Brain pericyte (primary cell): ENCODE measurements at regions not wholly inside any gene's neighbourhood (a gene's known extent, or its start where the extent isn't known, plus 50 kb on each side); places are given as distances from the start of the nearest gene placed in this dataset.
"Not testable (repeated sequence)": the region's sequence is repeated elsewhere in the genome, so short reads cannot be mapped to it uniquely, and the experiment has no call there.

Experiments used
- DNase-seq: peaks from one replicate; pipeline ENCODE4 v3.0.0-alpha.2; 2012; ENCODE audit warnings: low read depth, low spot score

DNA sequence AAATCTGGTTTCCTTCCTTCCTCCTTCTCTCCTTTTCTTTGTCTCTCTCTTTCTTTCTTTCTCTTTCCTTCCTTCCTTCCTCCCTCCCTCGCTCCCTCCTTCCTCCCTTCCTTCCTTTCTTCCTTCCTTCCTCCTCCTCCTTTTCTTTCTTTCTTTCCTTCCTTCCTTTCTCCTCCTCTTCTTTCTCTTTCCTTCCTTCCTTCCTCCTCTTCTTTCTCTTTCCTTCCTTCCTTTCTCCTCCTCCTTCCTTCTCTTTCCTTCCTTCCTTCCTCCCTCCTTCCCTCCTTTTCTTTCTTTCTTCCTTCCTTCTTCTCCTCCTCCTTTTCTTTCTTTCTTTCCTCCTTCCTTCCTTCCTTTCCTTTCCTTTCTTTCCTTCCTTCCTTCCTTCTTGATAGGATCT, 61.2 kb downstream of the VIP start:
- DNase-seq: no peak

GRCh38 chr6:152815230-152815872, 64.8 kb downstream of the VIP start:
- no peak for DNase-seq

DNA sequence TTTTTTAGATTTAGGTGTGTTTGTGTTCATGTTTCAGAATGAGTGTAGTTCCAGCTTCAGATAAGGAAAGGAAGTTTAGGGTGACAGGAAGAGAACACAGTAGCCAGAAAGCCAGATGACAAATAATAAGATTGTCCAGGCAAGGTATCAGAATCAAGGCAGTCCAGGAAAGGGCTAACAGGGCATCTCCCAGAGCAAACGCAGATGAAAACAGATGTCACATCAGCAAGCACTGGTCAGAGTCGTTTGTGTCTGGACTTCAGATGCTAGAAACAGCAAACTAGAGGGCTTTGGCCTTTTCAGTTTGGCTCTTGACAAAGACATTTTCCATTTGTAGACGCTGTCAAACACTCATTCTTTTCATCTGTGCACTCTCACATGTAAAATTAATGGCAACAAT, 65.5 kb downstream of the VIP start:
- DNase-seq: no peak

DNA sequence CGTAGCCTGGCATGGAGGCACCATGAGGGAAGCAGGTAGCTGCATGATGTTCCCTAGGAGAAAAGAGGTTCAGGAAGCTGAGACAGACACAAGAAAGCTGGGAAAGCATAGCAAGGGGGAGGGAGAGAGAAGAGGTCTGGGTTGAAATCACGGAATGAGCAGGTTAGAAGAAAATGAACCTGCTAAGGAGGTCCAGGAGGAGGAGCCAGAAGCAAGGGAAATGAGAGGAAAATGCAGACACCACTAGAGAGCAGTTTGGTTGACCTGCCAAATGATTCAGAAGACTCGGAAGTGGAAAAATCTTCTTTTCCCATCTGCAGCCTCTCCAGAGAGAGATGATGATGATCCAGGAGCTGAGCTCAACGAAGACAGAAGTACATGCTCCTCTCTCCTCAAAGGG, 70.9 kb downstream of the VIP start:
- no peak for DNase-seq

DNA sequence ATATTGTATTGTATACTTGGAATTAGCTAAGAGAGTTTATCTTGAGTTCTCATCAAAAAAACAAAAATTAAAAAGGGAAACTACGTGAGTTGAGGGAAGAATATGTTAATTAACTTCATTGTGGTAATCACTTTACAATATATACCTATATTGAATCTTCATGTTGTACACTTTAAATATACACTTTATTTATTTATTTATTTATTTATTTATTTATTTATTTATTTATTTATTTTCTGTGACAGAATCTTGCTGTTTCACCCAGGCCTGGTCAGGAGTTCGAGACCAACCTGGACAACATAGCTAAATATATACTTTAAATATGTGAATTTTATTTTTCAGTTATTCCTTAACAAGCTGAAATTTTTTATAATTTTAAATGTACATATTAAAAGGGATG, 74.1 kb downstream of the VIP start:
- no peak for DNase-seq

DNA sequence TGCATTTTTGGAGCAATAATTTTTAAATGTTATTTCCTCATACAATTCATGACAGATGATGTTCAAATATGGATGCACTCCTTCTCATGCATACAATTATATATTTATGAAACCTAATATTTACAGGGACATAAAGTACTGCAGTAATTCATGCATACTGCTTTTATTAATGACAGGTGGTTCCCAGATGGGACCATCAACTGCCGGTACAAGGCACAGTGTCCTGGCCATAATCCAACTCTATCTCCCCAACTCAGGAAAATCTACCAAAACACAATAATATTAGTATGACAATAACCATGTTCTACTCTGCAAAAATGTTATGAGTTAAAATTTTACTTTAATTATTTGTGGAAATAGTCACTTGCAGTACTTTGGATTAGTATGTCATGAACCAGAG, 77.8 kb downstream of the VIP start:
- no peak for DNase-seq

- DNase-seq: not testable (repeated sequence)
Observed at GRCh38 chr6:152834366-152834765, 83.8 kb downstream of the VIP start.

DNA sequence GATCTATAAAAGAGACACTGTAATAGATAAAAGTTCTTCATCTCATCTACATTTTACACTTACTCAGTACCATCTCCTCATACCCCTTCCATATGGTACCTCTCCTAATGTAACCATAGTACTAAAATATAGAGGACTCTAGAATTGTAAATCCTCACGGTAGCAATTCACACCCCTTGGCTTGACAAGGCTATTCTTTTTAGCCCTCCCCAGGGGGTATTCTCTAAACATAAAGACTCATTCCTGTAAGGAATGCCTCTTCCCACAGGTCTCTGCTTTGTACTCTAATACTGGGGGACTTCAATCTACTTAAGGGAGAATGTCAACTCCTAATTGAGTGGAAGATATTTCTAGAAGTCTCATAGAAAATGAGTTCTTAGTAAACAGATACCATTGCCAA, 85.9 kb downstream of the VIP start:
- DNase-seq: no peak

DNA sequence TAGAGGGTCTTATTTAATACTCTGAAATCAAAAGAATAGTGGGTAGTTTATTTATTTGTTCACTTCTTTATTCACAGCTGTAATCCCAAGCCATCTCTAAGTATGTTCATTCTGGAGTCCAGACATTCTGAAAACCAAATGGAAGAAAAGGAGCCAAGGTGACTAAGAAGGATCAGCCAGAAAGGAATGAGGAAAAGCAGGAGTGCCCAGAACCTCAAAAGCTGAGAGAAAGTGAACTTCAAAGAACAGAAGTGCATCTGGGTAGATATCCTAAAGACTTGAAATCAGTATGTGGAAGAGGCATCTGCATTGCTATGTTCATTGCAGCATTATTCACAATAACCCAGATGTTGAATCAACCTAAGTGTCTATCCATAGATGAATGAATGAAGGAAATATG, 94.8 kb downstream of the VIP start:
- no peak for DNase-seq

GRCh38 chr6:152846825-152847224, 96.2 kb downstream of the VIP start:
- DNase-seq: no peak

DNA sequence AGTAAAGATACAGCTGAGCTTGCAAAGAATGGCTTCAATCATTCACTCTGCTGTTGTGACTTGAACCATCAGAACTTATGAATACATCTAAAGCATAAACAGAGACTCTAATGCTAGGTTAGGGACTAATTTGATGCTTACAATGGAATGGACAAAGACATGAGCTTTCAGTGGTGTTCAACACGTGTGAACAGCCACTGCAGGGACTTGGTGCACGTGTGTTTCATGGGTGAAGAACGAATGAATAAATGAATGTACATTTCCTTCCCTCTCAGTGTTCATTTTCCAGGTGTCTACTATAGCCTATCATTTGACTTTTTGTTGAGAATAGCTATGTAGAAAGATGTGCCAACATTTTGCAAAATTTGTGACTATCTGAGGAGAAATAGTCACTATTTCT, 98.3 kb downstream of the VIP start:
- DNase-seq: no peak

DNA sequence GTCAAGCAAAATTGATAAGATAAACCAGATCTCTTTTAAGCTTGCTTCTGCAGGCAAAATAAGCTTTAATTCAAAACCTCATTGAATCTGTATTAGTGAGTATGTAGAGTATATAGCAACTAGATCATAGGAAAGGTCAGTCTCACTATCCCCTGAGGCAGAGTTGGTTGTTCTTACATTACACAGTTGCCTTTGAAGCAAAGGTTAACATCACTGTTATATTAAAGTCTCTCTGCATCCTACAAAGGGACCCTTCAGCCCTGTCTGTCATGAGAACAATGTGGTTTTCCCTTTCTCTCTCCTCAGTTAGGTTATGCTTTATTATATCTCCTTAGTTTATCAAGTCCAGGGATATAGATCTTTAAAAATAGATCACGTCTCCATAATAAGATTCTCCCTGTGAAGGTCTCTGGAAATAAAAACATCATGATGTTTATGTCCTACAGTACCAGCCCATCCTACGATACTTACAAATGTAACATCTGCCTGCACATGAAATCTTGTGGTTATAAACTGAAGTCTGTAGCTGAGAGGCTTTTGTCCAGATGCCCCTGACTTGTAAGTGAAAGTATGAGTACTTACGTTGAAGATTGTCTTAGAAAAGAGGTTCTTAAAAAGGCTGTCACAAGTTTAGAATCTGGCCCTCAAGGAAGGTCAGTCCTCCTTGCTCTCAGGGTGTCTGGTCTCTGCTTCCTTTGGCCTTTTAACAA, 103.6 kb downstream of the VIP start:
- no peak for DNase-seq

- DNase-seq: no peak
Observed at GRCh38 chr6:152858141-152858540, 107.5 kb downstream of the VIP start.

DNA sequence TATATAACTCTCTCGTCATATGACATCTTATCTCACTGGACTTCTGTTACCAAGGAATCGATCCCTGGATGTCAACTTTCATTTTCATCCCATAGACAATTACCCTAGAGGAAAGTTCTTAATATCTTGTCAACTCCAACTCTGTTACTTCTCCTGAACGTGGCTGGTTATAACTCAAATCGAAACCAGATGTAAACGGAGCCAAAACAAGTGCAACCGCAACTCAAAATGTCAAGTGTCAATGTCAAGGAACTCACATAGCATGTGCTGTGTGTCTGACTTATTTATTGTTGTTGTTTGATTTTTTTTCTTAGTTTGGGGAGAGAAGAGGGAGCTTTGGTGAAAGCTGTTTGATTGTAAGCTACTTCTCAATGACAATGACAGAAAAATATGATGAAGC, 108.6 kb downstream of the VIP start:
- no peak for DNase-seq

DNA sequence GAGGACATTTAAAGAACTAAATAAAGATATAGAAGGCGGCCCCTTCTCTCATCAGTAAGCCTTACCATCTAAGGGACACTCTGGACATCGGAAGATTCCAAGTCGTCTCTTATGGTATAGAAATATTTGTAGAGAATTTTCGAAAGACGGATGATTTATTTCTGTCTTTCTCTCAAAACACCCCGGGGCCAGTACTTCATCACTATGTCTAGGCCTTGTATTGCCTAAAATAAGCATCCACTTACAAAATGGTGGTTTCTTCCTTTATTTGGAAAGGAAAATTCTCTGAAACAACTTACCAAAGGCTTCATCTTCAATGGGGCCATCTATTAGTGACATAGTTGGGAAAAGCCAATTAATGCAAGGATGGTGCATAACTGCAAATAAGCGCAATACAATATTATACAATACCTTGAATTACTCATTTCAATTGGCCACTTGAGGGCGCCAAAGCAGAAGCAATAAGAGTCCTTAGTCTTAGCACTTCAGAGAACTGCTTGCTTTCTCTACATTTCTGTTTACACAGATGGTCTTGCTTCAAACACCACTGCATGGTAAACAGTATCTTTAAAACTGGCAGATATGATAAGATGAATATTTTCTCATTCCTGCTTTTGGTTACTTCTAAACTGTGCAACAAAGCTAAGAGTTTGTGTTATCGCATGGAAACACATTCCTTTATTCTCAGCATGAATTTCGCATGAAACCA, 113.2 kb downstream of the VIP start:
- peak; percentile 48 for DNase-seq

DNA sequence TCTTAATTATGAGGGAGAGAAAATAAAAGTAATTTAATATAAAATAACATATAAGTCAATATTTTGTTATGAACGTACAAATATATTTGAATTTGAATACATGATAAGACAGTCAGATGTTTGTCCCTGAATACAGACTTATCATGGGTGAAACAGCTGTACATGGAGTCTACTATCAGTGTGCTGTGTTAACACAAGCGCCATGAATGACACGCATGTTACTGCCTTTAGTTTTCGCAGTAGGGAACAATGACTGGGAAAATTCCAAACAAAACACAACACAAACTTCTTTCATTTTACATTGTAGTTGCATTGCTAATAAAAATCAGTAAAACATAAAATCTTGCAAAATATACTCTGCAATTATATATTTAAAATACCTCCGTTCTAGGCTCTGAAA, 108.6 kb downstream of the FBXO5 start:
- DNase-seq: no peak

- DNase-seq: no peak
Observed at GRCh38 chr6:152874846-152875568, 107.8 kb downstream of the FBXO5 start.

DNA sequence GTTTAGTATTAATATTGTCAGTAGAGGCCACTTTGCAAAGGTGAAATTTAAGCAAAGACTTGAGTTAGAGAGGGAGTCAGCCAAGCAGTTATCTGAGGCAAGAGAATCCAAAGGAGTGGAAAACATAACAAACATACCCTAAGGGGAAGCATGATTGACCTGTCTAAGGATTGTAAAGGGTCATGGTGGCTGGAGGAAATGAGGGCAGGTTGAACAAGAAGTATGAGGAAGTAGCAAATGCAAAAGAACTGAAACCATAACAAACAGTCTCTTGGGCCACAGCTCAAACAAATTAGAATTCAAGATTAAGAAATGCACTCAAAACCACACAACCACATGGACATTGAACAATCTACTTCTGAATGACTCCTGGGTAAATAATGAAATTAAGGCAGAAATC, 103.2 kb downstream of the FBXO5 start:
- DNase-seq: no peak

DNA sequence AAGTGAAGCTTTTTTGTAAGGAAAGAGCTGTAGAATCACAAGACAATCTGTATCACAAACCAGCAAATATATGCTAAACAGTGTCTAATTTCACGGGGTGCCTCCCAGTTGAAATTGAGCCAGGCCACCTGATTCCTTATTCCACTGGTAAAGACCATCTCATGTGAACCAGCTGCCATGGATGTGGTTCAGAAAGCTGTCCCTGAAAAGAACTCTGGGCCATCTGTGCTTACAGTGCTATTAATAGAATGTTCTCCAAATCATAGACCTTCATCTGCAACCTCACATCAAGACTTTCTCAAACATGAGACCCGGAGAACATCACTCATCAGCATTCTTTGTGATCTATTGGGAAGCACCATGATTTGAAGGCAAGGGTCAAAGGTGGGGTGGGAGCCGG, 89.7 kb downstream of the FBXO5 start:
- no peak for DNase-seq

- no peak for DNase-seq
Observed at GRCh38 chr6:152896923-152897322, 85.9 kb downstream of the FBXO5 start.

GRCh38 chr6:152897807-152898399, 84.9 kb downstream of the FBXO5 start:
- DNase-seq: no peak

GRCh38 chr6:152904678-152905077, 78.2 kb downstream of the FBXO5 start:
- DNase-seq: no peak
